SW480 (cell line): ENCODE measurements at regions not wholly inside any gene's neighbourhood (a gene's known extent, or its start where the extent isn't known, plus 50 kb on each side); places are given as distances from the start of the nearest gene placed in this dataset.

Experiments
- DNase-seq: peaks from one replicate; pipeline ENCODE4 v3.0.0-alpha.2; 2016; ENCODE audit warnings: low spot score

- DNase-seq = no peak
These were observed 603.4 kb upstream of the AUTS2 start for GRCh38 chr7:68994841-68995240.

DNA sequence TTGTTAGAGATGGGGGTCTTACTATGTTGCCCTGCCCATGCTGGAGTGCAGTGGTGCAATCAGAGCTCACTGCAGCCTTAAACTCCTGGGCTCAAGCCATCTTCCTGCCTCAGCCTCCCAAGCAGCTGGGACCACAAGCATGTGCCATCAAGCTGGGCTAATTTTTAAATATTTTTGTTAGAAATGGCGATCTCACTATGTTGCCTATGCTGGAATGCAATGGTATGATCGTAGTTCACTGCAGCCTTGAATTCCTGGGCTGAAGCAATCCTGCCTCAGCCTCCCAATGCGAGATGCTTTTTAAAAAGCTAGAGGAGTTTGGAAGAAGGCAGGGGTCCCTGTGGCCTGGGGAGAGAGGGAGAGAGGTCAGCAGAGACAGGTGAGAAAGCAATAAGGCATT, 600.1 kb upstream of the AUTS2 start:
- DNase-seq = no peak

GRCh38 chr7:69002416-69002815, 595.9 kb upstream of the AUTS2 start:
- DNase-seq = no peak

DNA sequence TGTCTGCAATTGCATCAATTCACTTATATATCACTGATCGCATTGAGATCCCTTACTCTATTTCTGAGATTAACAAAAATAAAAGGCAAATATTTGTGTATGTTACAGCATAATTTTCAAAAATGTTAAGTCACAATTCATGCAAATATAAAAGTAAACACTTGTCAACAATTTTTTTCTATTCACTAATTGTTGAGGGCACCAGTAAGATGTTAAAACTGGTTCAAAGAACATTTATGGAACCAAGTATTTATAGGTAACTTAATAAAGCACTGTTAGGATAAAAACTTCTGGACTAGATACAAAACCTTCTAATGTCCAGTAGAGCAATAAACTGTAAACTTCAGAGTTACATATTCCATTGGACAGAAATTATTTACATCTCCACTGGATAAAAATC, 586.1 kb upstream of the AUTS2 start:
- no peak for DNase-seq

DNA sequence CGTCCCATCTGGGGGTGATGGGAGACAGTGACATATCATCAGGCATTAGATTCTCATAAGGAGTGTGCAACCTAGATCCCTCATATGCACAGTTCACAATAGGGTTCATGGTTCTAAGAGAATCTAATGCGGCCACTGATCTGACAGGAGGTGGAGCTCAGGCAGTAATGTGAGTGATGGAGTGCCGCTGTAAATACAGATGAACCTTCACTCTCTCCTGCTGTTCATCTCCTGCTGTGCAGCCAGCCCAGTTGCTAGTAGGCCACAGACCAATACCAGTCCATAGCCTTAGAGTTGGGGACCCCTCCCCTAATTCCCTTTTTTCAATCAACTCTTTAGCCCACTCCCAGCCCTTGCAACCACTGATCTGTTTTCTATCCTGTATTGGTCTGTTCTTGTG, 581.1 kb upstream of the AUTS2 start:
- DNase-seq = no peak

DNA sequence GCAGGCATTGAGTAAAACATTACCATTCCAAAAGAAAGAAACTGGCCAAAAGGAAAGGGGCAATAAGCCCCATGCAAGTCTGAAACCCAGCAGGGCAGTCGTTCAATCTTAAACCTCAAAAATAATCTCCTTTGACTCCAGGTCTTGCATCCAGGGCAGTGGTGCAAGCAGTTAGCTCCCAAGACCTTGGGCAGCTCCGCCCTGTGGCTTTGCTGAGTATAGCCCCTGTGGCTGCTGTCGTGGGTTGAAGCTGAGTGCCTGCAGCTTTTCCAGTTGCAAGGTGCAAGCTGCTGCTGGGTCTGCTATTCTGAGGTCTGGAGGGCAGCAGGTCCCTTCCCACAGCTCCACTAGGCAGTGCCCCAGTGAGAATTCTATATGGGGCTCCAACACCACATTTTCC, 580.1 kb upstream of the AUTS2 start:
- DNase-seq = no peak

GRCh38 chr7:69019437-69019836, 578.8 kb upstream of the AUTS2 start:
- DNase-seq = no peak

DNA sequence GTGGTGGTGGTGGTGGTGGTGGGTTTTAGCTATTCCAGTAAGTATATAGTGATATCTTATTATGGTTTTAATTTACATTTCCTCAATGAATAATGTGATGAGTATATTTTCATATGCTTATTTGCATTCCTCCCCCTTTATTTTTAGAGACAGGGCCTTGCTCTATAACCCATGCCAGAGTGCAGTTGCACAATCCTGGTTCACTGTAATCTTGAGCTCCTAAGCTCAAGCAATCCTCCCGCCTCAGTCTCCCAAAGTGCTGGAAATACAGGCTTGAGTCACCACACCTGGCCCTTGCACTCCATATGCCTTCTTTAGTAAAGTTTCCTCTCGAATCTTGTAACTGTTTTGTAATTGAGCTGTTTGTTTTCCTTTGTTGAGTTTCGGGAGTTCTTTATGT, 577.7 kb upstream of the AUTS2 start:
- no peak for DNase-seq

- DNase-seq = no peak
These were observed 573.0 kb upstream of the AUTS2 start for GRCh38 chr7:69025249-69025648.

- no peak for DNase-seq
These were observed 565.4 kb upstream of the AUTS2 start for GRCh38 chr7:69032848-69033247.

- DNase-seq = no peak
These were observed 562.4 kb upstream of the AUTS2 start for GRCh38 chr7:69035826-69036225.

DNA sequence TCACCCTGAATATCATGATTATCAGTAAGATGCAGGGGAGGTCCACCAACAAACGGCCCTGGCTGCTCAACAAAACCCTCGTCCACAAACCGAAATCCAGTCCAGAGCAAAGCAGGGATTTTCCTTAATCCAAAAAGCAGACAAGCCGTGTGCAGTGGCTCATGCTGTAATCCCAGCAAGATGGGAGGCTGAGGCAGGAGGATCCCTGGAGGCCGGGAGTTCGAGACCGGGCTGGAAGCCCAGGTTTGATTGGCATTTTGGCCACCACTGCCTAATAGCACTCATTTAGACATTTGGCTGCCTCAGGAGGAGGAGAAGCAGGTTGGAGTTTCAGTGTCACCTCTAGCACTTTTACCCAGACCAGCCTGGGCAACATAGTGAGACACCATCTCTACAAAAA, 562.0 kb upstream of the AUTS2 start:
- DNase-seq = no peak

DNA sequence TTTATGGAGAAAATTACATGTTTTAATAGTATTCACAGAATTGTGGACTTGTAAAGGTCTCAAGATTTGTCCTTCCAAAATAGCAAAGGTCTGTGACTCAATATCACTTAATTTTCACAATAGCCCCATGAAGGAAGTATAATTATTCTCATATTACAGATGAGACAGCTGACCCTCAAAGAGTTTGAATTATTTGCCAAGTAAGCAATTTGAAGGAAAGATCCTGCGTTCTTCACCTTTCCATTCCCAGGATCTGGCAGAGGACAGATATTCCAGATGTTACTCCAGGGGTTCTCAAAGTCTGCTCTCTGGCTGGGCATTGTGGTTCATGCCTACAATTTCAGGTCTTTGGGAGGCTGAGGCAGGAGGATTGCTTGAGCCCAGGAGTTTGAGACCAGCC, 559.4 kb upstream of the AUTS2 start:
- no peak for DNase-seq

DNA sequence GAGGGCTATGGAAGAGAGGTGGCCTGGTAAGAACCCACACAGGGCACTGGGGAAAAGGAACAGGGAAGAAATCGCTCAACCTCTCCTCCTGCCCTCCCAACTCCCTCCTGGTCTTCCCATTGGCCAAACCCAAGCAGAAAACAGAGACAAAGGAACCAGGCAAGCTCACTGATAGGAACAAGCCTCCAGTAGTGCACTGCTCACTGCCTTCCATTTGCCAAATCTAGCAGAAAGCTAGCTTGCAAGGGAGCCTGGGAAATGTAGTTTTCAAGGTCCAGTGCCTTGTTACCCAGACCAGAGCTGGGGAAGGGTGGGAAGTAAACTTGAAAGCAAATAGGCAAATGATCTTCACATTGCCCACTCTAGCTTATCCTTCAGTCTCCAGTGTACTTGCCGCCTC, 556.1 kb upstream of the AUTS2 start:
- DNase-seq = no peak

DNA sequence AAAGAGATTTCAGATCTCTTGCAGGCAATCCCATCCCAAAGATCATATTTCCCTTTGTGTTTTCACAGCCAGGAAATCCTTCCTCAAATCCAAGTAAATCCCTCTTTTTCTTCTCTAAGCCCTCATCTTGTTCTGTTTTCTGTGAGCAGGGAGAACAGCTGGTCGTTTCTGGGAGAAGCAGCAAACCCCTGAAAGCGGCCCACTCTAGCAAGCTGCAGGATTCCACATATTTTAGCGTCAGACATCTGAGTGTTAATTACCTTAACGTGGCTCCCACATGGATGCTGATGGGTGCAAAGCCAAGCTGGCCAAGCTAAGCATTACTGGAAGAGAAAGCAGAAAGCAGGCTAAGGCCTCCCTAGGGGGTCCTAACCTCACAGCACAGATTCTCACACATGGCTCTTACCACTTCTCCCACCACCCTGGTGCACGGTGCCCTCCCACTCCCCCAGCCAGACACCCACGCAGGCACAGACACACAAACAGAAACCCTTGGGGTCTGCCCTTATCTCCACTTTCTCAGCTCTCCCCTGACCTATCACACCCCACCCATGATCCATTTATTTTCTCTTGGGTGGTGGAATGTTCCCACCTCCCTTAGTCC, 551.0 kb upstream of the AUTS2 start:
- no peak for DNase-seq

DNA sequence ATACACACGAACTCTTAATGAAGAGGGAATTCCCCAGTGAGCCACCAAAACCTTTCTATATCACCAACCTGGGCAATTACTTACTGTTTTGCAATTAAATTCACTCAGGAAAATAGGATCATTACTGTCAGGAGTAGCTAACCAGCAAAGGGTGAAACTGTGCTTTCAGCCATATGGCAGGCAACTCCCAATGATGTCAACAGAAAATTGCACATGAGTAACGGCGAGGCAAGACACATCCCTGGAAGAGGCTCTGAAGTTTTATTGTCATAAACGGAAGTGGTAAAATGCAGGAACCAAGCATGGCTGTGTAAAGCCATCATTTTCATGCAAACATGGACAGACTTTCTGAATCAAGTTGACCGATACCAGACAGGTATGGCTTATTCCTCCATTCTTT, 548.9 kb upstream of the AUTS2 start:
- DNase-seq = peak; percentile 16

DNA sequence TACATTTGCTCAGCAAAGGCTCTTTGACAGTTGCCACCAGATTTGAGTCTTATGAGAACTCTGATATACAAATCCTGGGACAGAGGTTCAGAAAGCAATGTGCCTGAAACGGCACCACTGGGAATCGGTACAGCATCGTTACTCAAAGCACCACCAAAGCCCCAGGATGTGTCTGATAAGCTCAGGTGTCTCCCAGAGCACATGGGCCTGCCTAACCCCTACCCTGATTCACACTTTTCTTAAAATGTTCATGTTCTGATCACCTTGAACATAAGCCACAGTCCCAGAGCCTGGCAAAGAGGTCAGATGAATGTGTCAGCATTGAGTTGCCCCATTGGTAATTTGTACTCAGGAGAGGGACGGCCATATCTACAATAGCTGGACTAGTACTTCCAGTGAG, 545.8 kb upstream of the AUTS2 start:
- DNase-seq = no peak

- DNase-seq = no peak
These were observed 537.8 kb upstream of the AUTS2 start for GRCh38 chr7:69060516-69060915.

- no peak for DNase-seq
These were observed 536.1 kb upstream of the AUTS2 start for GRCh38 chr7:69062020-69062765.

GRCh38 chr7:69067397-69067796, 530.9 kb upstream of the AUTS2 start:
- DNase-seq = peak; percentile 17

DNA sequence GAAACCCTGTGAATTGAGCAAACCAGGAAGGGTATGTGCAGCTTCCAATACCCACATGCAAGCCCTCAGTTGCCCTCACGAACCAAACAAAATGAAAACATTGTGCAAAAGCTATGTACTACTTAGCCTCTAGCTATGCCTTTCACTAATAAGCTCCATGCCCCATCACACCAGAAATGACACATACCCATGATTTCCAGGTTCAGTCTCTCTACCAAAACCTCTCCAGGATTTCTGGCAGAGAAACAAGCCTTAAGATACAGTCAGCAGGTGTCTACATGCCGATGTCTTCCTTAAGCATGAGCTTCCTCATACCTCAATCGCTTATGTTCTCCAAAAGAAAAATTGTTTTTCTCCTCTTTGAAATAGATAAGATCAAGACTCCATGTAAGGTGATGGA, 527.8 kb upstream of the AUTS2 start:
- DNase-seq = no peak

DNA sequence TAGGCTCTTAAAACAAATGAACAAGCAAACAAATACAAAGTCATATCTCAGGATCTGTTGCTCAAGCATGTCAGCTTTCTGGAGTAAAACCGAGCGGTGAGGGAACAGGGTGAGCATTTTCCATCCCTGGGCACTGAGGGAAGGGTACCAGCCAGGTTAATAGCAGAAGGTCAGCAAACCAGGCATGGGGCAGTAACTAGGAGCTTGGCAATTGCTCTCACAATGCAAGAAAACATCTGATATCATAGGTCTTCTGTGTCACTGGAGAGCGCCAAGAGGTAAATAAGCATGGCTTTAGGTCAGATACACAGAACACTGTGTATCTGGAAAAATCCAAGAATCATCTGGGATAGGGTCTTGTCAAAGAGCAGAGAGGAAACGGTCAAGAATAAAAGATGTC, 521.7 kb upstream of the AUTS2 start:
- DNase-seq = no peak

DNA sequence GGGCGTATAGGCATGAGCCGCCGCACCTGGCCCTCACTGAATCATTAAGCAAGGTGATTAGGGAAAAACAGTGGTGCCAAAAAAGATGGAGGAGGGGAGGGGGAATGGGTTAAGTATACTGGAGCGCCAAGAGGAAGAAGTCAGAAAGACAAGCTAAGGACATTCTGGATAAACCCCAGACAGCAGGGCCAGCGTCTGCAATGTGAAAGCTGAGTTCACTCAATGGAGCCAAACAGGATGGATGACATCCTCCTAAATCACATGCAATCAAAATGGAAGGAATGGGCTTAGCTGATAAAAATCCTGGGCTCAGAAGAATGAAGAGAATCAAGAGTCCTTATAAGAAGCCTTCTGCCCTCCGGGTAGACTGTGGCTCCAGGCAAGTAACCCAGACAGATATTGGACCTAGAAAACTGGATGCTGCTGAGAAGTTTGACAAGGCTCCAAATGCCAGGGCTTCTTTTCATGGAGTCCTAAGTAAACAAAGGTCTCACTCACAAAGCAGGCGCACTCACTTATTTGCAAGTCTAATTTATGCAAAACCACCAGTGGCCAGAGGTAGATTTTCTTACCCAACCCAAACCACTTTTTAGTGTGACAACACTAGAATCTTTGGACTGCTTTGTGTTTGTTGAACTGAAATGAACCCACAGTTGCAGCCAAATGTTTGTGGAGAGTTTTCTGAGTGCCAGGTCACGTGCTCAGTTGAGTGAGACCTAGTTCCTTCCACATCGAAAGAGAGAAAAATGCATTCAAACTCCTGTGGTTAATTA, 519.1 kb upstream of the AUTS2 start:
- DNase-seq = no peak
